SJCRH30 (cell line): ENCODE measurements at regions not wholly inside any gene's neighbourhood (a gene's known extent, or its start where the extent isn't known, plus 50 kb on each side); places are given as distances from the start of the nearest gene placed in this dataset.

ENCODE experiments used
- DNase-seq, 2 experiments: peaks; one replicate each; pipeline ENCODE4 v3.0.0-alpha.2; 2015 to 2020
- H3K27ac ChIP-seq: fragments of 250-450 bp; sonication (Bioruptor Pico); 2 replicates; pipeline ENCODE4 v1.5.1; 2020; ENCODE audit warnings: mild to moderate bottlenecking, moderate library complexity
- H3K27me3 ChIP-seq: fragments of 250-450 bp; sonication (Bioruptor Pico); 2 replicates; pipeline ENCODE4 v1.5.1; 2020; ENCODE audit warnings: mild to moderate bottlenecking, moderate library complexity
- H3K36me3 ChIP-seq: fragments of 250-450 bp; sonication (Bioruptor Pico); 2 replicates; pipeline ENCODE4 v1.5.1; 2020; ENCODE audit warnings: mild to moderate bottlenecking, moderate library complexity
- H3K4me1 ChIP-seq: fragments of 250-450 bp; sonication (Bioruptor Pico); 2 replicates; pipeline ENCODE4 v1.5.1; 2020; ENCODE audit warnings: mild to moderate bottlenecking, moderate library complexity
- H3K4me3 ChIP-seq: fragments of 250-450 bp; sonication (Bioruptor Pico); 2 replicates; pipeline ENCODE4 v1.5.1; 2020; ENCODE audit warnings: mild to moderate bottlenecking, moderate library complexity
- H3K9me3 ChIP-seq: fragments of 250-450 bp; sonication (Bioruptor Pico); replicated peaks from 2 replicates; pipeline ENCODE4 v1.5.1; 2020; ENCODE audit warnings: mild to moderate bottlenecking, moderate library complexity

- no peak overlapping the region for H3K27ac ChIP-seq
- no peaks in the 10 kb centered on the region for H3K27me3 ChIP-seq
- H3K9me3 ChIP-seq, result no peaks in the 10 kb centered on the region
- no peak for DNase-seq
- H3K4me3 ChIP-seq, result no peak overlapping the region
- no peaks in the 10 kb centered on the region for H3K4me1 ChIP-seq
- H3K36me3 ChIP-seq, result no peaks in the 10 kb centered on the region
Measured at GRCh38 chr13:64850017-64850416, 2380.1 kb downstream of the PCDH9 start.

DNA sequence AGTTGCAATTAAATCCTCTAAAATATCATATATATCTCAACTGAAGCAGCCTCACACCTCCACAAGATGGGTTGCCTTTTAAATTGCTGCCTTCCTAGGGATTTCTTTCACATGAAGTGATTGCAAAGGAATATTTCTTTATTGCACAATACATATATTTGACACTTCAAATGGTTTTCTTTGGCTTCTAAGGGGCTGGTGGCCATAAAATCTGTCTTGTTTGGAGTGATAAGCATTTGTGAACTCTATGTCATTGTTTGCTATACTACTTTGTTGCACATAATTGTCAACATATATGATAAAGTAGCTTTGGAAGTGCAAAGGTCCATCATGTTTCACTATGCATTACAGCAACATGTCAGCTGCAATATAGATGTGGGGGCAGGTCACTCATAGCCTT lies 2380.9 kb downstream of the PCDH9 start:
- H3K27ac ChIP-seq, result no peak overlapping the region
- no peaks in the 10 kb centered on the region for H3K27me3 ChIP-seq
- H3K9me3 ChIP-seq, result no peaks in the 10 kb centered on the region
- no peak overlapping the region for H3K4me3 ChIP-seq
- no peaks in the 10 kb centered on the region for H3K4me1 ChIP-seq
- no peaks in the 10 kb centered on the region for H3K36me3 ChIP-seq
- no peak for DNase-seq

- Histone ChIP-seq H3K27me3 (no peaks in the 10 kb centered on the region), H3K4me1 (no peaks in the 10 kb centered on the region), H3K27ac (no peak overlapping the region), H3K36me3 (no peaks in the 10 kb centered on the region), H3K9me3 (no peaks in the 10 kb centered on the region), H3K4me3 (no peak overlapping the region)
- DNase-seq, result no peak
Measured at GRCh38 chr13:64847767-64848166, 2382.4 kb downstream of the PCDH9 start.

DNA sequence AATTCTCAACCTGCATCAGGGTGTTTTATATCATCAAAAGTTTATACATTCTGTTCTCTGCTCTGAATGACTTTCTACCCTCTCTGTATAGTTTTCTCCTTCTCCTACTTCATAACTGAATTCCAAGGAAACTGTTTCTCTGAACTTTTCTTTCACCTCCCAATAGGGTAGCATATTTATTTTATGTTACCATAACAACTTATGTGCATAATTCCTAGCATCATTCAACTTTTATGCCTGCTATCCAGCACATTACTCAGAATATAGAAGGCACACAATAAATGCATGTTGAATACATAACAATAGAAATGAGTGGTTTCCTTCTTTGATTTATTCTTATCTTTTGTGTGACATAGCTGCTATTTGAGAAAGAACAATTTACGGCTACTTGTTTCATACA lies 2385.0 kb downstream of the PCDH9 start:
- H3K4me1 ChIP-seq, result no peaks in the 10 kb centered on the region
- H3K36me3 ChIP-seq, result no peaks in the 10 kb centered on the region
- no peak overlapping the region for H3K4me3 ChIP-seq
- DNase-seq, result no peak
- H3K9me3 ChIP-seq, result no peaks in the 10 kb centered on the region
- H3K27ac ChIP-seq, result no peak overlapping the region
- H3K27me3 ChIP-seq, result no peaks in the 10 kb centered on the region

DNA sequence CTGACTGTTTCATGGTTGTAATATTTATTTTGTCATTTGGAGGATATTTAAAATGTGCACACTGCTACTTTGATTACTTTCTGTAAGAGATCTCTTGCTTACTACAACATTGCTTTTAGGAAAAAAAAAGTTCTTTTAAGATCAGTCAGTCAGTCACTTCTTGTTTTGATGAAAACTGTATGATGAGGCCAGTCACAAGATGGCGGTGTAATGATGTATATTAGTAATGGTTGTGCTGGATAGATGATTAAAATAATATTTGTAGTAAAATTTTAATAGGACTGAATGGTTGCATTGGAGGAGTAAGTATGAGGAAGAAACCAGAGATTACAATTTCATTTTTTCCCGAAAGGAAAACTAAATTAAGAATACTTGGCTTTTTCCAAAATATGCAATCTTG lies 2411.1 kb downstream of the PCDH9 start:
- Histone ChIP-seq H3K4me3 (no peak overlapping the region), H3K4me1 (no peaks in the 10 kb centered on the region), H3K36me3 (no peaks in the 10 kb centered on the region), H3K9me3 (no peaks in the 10 kb centered on the region), H3K27ac (no peak overlapping the region), H3K27me3 (0 out of 2 replicates have a peak, but pooled peaks cover 2% of the 10 kb centered on the region)
- DNase-seq, result no peak

DNA sequence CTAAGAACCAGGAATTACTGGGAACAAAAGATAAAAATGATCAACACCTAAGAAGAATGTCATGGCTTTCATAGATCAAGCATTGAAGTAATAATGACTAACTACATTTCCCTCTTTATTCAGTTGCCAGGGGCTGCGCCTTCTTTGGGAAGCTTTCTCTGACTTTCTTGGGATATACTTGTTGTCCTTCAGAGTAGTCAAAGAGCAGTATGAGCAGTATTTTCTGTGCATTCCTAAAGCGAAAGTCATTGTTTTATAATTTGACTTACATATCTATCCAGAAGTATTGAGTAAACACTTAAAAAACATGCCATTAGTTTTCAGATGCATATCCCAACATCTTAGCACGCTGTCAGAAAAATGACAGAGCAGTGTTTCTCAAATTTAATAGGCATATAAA lies 2412.4 kb downstream of the PCDH9 start:
- no peaks in the 10 kb centered on the region for H3K9me3 ChIP-seq
- no peaks in the 10 kb centered on the region for H3K36me3 ChIP-seq
- no peak overlapping the region for H3K4me3 ChIP-seq
- DNase-seq, result no peak
- H3K4me1 ChIP-seq, result no peaks in the 10 kb centered on the region
- H3K27ac ChIP-seq, result no peak overlapping the region
- 0 out of 2 replicates have a peak, but pooled peaks cover 2% of the 10 kb centered on the region for H3K27me3 ChIP-seq

- H3K27me3 ChIP-seq, result 0 out of 2 replicates have a peak, but pooled peaks cover 2% of the 10 kb centered on the region
- DNase-seq, result no peak
- no peaks in the 10 kb centered on the region for H3K36me3 ChIP-seq
- H3K4me3 ChIP-seq, result no peak overlapping the region
- H3K4me1 ChIP-seq, result no peaks in the 10 kb centered on the region
- no peaks in the 10 kb centered on the region for H3K9me3 ChIP-seq
- no peak overlapping the region for H3K27ac ChIP-seq
Measured at GRCh38 chr13:64810750-64811149, 2419.4 kb downstream of the PCDH9 start.

- Histone ChIP-seq H3K36me3 (no peaks in the 10 kb centered on the region), H3K4me1 (no peaks in the 10 kb centered on the region), H3K27ac (no peak overlapping the region), H3K9me3 (no peaks in the 10 kb centered on the region), H3K4me3 (no peak overlapping the region), H3K27me3 (no peaks in the 10 kb centered on the region)
- DNase-seq, result no peak
Measured at GRCh38 chr13:64808704-64809103, 2421.4 kb downstream of the PCDH9 start.

DNA sequence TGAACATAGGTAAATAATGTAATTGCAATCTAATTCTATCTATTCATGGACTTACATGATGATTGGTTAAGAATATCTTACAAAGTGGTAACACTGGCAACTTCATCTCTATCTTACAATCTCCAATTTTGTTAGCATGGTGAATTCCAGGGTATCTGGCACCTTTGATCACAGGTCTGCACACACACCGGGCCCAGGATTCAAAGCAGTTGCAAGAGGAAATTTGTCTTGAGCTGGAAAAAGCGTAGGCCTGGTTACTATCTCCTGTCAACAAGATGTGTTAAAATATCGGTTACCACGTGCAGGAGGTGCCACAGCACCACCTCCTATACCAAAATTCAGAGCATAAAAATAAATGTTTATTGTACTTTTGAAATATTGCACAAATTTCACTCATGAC lies 2428.4 kb downstream of the PCDH9 start:
- Histone ChIP-seq H3K27me3 (no peaks in the 10 kb centered on the region), H3K27ac (no peak overlapping the region)
- DNase-seq, result no peak

GRCh38 chr13:64798422-64798821 lies 2431.7 kb downstream of the PCDH9 start:
- H3K4me1 ChIP-seq, result no peaks in the 10 kb centered on the region
- no peaks in the 10 kb centered on the region for H3K36me3 ChIP-seq
- no peaks in the 10 kb centered on the region for H3K9me3 ChIP-seq
- no peaks in the 10 kb centered on the region for H3K27me3 ChIP-seq
- no peak overlapping the region for H3K27ac ChIP-seq
- H3K4me3 ChIP-seq, result no peak overlapping the region
- no peak for DNase-seq

More for the DNA sequence above, 2428.4 kb downstream of the PCDH9 start:
- Histone ChIP-seq H3K9me3 (no peaks in the 10 kb centered on the region), H3K4me3 (no peak overlapping the region), H3K4me1 (no peaks in the 10 kb centered on the region), H3K36me3 (no peaks in the 10 kb centered on the region)

DNA sequence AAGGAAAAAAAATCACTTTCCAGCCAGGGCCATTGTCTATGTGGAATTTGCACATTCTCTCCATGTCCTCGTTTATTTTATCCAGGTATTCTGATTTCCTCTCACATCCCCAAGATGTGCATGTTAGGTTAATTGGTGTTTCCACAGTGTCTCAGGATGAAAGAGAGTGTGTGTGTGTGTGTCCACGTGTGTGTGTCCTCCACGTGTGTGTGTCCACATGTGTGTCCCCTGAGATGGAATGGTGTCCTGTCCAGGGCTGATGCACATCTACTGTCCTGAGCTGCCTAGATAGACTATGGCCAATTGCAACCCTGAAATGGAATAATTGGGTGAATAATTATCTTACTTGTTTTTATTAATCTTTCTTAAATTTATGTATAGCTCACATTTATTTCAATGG lies 2436.5 kb downstream of the PCDH9 start:
- no peak overlapping the region for H3K27ac ChIP-seq
- H3K27me3 ChIP-seq, result no peaks in the 10 kb centered on the region
- DNase-seq, result no peak
- no peak overlapping the region for H3K4me3 ChIP-seq
- H3K4me1 ChIP-seq, result no peaks in the 10 kb centered on the region
- no peaks in the 10 kb centered on the region for H3K36me3 ChIP-seq
- no peaks in the 10 kb centered on the region for H3K9me3 ChIP-seq

GRCh38 chr13:64793131-64793530 lies 2437.0 kb downstream of the PCDH9 start:
- no peak for DNase-seq
- Histone ChIP-seq H3K27me3 (no peaks in the 10 kb centered on the region), H3K9me3 (no peaks in the 10 kb centered on the region), H3K27ac (no peak overlapping the region), H3K4me3 (no peak overlapping the region), H3K4me1 (no peaks in the 10 kb centered on the region), H3K36me3 (no peaks in the 10 kb centered on the region)

DNA sequence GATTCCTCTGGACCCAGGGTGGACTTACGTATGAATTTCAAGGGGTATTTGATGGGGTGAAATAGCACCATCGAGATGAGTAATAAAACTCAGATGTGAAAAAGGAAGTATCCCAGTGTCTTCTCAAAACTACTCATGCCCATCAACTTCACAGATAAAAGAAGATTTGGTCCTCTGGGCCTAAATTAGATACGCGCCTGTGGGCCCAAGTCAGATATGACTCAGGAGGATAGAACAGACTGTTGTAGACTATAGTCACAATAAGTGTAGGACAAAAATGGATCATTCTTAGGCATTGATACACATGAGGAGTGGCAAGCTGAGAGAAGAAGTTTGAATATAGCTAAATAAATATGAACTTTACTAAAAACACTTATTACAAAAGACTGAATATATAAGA lies 2438.8 kb downstream of the PCDH9 start:
- no peak for DNase-seq
- no peaks in the 10 kb centered on the region for H3K9me3 ChIP-seq
- H3K27ac ChIP-seq, result no peak overlapping the region

DNA sequence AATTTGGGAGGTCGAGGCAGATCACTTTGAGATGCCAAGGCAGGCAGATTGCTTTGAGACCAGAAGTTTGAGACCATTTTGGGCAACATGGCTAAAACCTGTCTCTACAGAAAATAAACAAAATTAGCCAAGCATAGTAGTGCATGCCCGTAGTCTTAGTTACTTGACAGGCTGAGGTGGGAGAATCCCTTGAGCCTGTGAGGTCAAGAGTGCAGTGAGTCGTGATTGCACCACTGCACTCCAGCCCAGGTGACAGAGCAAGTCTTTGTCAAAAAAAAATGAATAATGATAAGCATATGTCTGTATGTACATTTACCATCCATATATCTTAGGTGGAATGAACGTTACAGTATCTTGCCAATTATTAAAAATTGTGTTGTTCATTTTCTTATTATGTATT lies 2447.7 kb downstream of the PCDH9 start:
- Histone ChIP-seq H3K27ac (no peak overlapping the region), H3K9me3 (no peaks in the 10 kb centered on the region), H3K4me3 (no peak overlapping the region), H3K36me3 (no peaks in the 10 kb centered on the region), H3K27me3 (no peaks in the 10 kb centered on the region), H3K4me1 (no peaks in the 10 kb centered on the region)
- DNase-seq, result no peak

More for the DNA sequence above, 2438.8 kb downstream of the PCDH9 start:
- Histone ChIP-seq H3K4me3 (no peak overlapping the region), H3K27me3 (no peaks in the 10 kb centered on the region), H3K4me1 (no peaks in the 10 kb centered on the region), H3K36me3 (no peaks in the 10 kb centered on the region)

GRCh38 chr13:64778002-64778401 lies 2452.1 kb downstream of the PCDH9 start:
- no peak overlapping the region for H3K27ac ChIP-seq
- no peak for DNase-seq
- no peaks in the 10 kb centered on the region for H3K27me3 ChIP-seq
- H3K4me1 ChIP-seq, result no peaks in the 10 kb centered on the region
- no peak overlapping the region for H3K4me3 ChIP-seq
- H3K9me3 ChIP-seq, result no peaks in the 10 kb centered on the region
- H3K36me3 ChIP-seq, result no peaks in the 10 kb centered on the region

DNA sequence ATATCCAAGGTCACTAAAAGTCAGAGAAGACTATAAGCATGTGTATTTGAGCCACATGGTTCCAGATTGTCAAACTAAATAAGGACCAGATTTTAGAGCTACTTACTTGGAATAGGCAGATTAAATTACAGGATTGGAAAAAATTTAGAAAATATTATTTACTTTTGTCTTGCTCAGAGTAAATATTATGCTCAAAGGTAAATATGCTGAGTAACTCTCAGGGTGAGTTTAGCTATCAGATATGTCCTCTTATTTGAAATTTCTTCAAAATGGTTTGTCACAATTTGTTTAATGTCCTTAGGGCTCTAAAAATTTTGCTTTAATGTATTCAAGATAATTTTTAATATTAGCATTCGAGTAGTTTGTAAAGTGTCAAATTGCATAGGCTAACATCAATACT lies 2455.2 kb downstream of the PCDH9 start:
- Histone ChIP-seq H3K36me3 (no peaks in the 10 kb centered on the region), H3K4me1 (no peaks in the 10 kb centered on the region), H3K27ac (no peak overlapping the region), H3K4me3 (no peak overlapping the region), H3K9me3 (no peaks in the 10 kb centered on the region), H3K27me3 (no peaks in the 10 kb centered on the region)
- DNase-seq, result no peak

GRCh38 chr13:64770743-64771142 lies 2459.4 kb downstream of the PCDH9 start:
- H3K27ac ChIP-seq, result no peak overlapping the region
- H3K36me3 ChIP-seq, result no peaks in the 10 kb centered on the region
- H3K27me3 ChIP-seq, result no peaks in the 10 kb centered on the region
- H3K4me3 ChIP-seq, result no peak overlapping the region
- DNase-seq, result no peak
- H3K4me1 ChIP-seq, result no peaks in the 10 kb centered on the region
- H3K9me3 ChIP-seq, result no peaks in the 10 kb centered on the region
